ENCODE measurements at regions not wholly inside any gene's neighbourhood (a gene's known extent, or its start where the extent isn't known, plus 50 kb on each side); places are given as distances from the start of the nearest gene placed in this dataset.
A peak's percentile ranks its signal among the peaks of the same experiment; 100 is the strongest.
"Not testable (repeated sequence)": the region's sequence is repeated elsewhere in the genome, so short reads cannot be mapped to it uniquely, and the experiment has no call there.

GRCh38 chr14:38547961-38548490 is 292.1 kb upstream of the CLEC14A start:
- peak; percentile 1 for DNase-seq

DNA sequence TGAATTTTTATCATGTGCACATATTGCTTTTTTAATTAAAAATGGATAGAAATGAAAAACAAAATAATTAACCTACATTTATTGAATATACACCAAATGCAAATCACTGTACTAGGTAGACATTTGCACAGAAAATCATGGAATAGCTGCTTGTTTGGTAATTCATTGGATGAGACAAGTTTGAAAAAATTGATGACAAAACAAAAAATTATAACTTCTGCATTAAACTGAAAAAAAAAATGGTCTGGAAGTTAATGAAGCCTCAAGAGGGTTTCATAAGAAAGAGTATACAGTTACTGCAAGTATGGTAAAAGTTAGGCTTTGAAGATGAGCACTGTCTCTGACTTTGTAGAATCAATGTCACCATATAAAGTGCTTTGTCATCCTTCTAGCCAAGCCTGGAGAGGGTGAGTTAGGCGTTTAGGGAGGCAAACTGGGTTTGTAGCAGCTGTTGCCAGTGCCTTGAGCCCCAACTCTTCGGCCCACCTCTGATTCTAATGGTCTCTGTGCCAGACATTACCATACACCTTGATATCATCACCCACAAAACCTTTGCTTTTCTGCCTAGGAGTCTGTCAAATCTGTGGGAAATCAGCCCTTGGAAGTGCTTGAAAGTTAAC is 291.1 kb upstream of the CLEC14A start:
- DNase-seq = no peak
- in situ Hi-C loops (cut with MboI; ENCODE audit: low pct_unique_long_range_greater_than_20kb, low sequenced_read_pairs) = no loop called here

More at GRCh38 chr14:38547961-38548490, 292.1 kb upstream of the CLEC14A start:
- in situ Hi-C loops (cut with MboI; ENCODE audit: low pct_unique_long_range_greater_than_20kb, low sequenced_read_pairs) = no loop called here

DNA sequence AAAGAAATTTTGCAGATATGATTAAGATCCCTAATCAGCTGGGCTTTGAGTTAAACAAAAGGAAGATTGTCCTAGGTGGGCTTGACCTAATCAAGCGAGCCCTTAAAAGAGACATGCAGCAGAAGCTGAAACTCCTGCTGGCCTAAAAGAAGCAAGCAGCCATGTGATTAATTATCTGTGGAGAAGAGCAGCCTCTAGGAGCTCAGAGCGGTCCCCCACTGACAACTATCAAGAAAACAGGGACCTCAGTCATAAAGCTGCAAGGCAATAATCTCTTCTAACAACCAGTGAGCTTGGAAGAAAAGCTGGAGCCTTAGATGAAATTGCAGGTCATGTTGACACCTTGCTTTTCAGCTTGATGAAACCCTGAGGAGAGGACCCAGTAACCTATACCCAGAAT is 288.9 kb upstream of the CLEC14A start:
- no peak for DNase-seq
- in situ Hi-C loops (cut with MboI; ENCODE audit: low pct_unique_long_range_greater_than_20kb, low sequenced_read_pairs) = no loop called here

GRCh38 chr14:38543851-38544250 is 288.0 kb upstream of the CLEC14A start:
- DNase-seq; in situ Hi-C loops (cut with MboI; ENCODE audit: low pct_unique_long_range_greater_than_20kb, low sequenced_read_pairs): not testable (repeated sequence)

DNA sequence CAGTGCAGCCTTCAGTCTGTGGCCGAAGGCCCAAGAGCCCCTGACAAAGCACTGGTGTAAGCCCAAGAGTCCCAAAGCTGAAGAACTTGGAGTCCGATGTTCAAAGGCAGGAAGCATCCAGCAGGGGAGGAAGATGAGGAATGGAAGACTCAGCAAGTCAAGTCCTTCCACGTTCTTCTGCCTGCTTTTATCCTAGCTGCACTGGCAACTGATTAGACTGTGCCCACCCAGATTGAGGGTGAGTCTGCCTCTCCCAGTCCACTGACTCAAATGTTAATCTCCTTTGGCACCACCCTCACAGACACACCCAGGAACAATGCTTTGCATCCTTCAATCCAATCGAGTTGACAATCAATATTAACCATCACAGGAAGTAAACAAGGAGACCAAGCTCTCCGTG is 282.2 kb upstream of the CLEC14A start:
- in situ Hi-C loops (cut with MboI; ENCODE audit: low pct_unique_long_range_greater_than_20kb, low sequenced_read_pairs) = not testable (repeated sequence)

DNA sequence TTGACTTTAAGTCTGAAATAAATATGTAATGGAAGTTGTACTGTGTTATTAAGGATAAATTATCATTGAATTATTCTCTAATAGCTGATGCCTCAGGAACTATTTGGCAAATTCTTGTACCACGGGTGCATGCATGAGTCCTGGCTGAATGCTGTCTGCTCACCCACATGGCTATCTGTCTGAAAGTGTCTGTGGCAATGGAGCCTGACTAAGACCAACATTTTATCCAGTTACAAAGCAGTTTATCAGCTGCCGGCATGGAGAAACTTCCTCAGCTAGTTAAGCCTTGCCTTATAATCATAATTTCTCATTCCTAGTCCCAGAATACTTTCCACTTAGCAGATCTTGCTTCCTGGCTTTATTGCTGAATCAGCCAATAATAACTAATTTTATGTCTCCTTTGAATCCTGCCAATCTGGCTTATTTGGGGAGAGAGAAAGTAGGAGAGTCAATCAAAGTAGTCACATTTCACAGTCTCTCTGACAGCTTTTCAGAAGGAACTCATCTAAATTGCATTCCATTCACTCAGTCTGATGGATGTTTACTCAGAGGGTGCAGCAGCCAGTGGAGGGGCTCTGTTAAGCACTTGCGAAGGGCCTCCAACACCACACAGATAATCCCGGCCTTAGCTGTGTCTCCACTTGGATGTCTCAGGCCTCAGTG is 280.6 kb upstream of the CLEC14A start:
- no peak for DNase-seq
- in situ Hi-C loops (cut with MboI; ENCODE audit: low pct_unique_long_range_greater_than_20kb, low sequenced_read_pairs) = no loop called here

More for the DNA sequence above, 282.2 kb upstream of the CLEC14A start:
- not testable (repeated sequence) for DNase-seq

DNA sequence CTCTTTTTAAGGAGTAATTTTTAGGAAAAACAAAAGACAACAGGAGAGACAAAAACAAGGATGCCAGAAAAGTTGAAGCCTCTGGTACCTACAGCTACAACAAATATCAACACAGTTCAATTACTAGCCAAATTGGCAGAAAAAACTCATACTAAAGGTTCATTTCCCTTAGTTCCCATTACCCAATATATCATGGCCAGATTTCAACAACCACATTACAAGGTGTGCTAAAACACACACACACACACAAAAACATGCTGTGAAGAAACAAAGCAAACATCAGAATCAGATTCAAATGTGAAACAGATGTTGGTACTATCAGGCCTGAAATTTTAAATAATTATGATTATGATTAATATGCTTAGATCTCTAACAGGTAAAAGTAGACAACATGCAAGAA is 272.7 kb upstream of the CLEC14A start:
- in situ Hi-C loops (cut with MboI; ENCODE audit: low pct_unique_long_range_greater_than_20kb, low sequenced_read_pairs) = no loop called here

GRCh38 chr14:38527502-38527878 is 271.6 kb upstream of the CLEC14A start:
- in situ Hi-C loops (cut with MboI; ENCODE audit: low pct_unique_long_range_greater_than_20kb, low sequenced_read_pairs) = no loop called here
- no peak for DNase-seq

More for the DNA sequence above, 272.7 kb upstream of the CLEC14A start:
- no peak for DNase-seq

DNA sequence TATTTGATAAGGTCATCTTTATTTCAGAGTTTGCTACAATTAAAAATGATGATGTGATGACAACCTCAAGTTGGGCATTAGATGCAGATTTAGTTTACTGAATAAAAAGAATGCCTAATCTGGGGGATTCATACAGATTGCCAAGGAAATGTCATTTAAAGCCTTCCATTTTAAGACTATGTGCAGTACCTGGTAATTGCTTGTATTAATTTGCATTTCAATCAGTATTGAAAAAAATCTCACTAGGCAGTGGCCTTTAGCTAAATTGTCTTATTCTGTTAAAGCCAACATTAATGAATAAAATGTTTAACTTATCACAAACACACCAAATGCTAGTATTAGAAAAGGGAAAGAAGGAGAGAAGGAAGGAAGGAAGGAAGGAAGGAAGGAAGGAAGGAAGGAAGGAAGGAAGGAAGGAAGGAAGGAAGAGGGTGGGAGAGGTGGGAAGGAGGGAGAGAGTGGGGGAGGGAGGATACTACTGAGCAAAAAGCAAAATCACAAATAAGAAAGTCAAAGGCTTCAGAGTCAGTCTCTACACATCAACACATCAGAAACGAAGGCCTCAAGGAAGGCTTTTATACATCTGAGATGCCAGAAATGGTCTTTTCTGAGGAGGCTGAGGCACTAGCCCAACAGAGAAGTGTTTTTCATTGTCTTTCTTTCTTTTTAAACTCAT is 271.1 kb upstream of the CLEC14A start:
- no peak for DNase-seq
- in situ Hi-C loops (cut with MboI; ENCODE audit: low pct_unique_long_range_greater_than_20kb, low sequenced_read_pairs) = no loop called here

GRCh38 chr14:38524636-38525509 is 269.0 kb upstream of the CLEC14A start:
- no peak for DNase-seq
- in situ Hi-C loops (cut with MboI; ENCODE audit: low pct_unique_long_range_greater_than_20kb, low sequenced_read_pairs) = no loop called here

- DNase-seq = no peak
- in situ Hi-C loops (cut with MboI; ENCODE audit: low pct_unique_long_range_greater_than_20kb, low sequenced_read_pairs) = no loop called here
Measured at GRCh38 chr14:38522724-38523123, 266.8 kb upstream of the CLEC14A start.

- in situ Hi-C loops (cut with MboI; ENCODE audit: low pct_unique_long_range_greater_than_20kb, low sequenced_read_pairs) = no loop called here
Measured at GRCh38 chr14:38521591-38521990, 265.7 kb upstream of the CLEC14A start.

DNA sequence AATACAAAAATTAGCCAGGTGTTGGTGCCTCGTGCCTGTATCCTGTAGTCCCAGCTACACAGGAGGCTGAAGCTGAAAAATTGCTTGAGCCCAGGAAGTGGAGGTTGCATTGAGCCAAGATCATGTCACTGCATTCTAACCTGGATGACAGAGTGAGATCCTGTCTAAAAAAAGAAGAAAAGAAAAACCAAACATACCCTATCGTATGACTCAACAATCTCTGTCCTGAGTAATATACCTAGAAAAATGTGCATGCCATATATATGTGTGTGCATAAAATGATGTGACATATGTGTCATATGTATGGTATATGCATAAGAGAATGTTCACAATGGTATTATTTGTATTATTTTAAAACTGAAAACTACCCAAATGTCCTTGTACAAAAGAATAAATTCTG is 261.5 kb upstream of the CLEC14A start:
- DNase-seq = no peak
- in situ Hi-C loops (cut with MboI; ENCODE audit: low pct_unique_long_range_greater_than_20kb, low sequenced_read_pairs) = no loop called here

More at GRCh38 chr14:38521591-38521990, 265.7 kb upstream of the CLEC14A start:
- no peak for DNase-seq

- in situ Hi-C loops (cut with MboI; ENCODE audit: low pct_unique_long_range_greater_than_20kb, low sequenced_read_pairs) = no loop called here
Measured at GRCh38 chr14:38512236-38512635, 256.3 kb upstream of the CLEC14A start.

DNA sequence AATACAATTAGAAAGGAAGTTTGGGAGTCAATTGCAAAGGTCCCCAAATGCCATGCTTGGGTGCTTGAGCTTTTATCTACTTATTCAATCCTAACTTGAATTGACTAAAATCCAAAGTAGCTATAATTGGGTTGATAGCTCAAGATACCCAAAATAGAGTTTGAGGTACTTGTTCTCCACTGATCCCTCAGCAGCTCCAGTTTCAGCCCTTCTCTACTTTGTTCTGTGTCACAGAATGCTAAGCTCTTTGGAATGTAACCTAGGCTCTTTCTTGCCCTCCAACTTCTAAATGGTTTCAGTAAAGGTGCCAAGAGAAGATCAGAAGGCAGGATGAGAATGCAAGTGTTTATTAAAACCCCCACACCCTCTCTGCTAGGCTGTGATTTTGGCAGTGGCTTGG is 251.4 kb upstream of the CLEC14A start:
- DNase-seq = no peak
- in situ Hi-C loops (cut with MboI; ENCODE audit: low pct_unique_long_range_greater_than_20kb, low sequenced_read_pairs) = no loop called here

More at GRCh38 chr14:38512236-38512635, 256.3 kb upstream of the CLEC14A start:
- no peak for DNase-seq

GRCh38 chr14:38505973-38506249 is 250.0 kb upstream of the CLEC14A start:
- no peak for DNase-seq
- in situ Hi-C loops (cut with MboI; ENCODE audit: low pct_unique_long_range_greater_than_20kb, low sequenced_read_pairs) = no loop called here

GRCh38 chr14:38505221-38505972 is 249.5 kb upstream of the CLEC14A start:
- in situ Hi-C loops (cut with MboI; ENCODE audit: low pct_unique_long_range_greater_than_20kb, low sequenced_read_pairs) = no loop called here
- DNase-seq = no peak

- in situ Hi-C loops (cut with MboI; ENCODE audit: low pct_unique_long_range_greater_than_20kb, low sequenced_read_pairs) = no loop called here
- no peak for DNase-seq
Measured at GRCh38 chr14:38504175-38504574, 248.3 kb upstream of the CLEC14A start.

GRCh38 chr14:38502239-38502638 is 246.3 kb upstream of the CLEC14A start:
- no peak for DNase-seq
- in situ Hi-C loops (cut with MboI; ENCODE audit: low pct_unique_long_range_greater_than_20kb, low sequenced_read_pairs) = no loop called here

Data from KBM-7 (cell line).